HCT116 (cell line): ENCODE measurements at regions not wholly inside any gene's neighbourhood (a gene's known extent, or its start where the extent isn't known, plus 50 kb on each side); places are given as distances from the start of the nearest gene placed in this dataset.

ENCODE experiments used
- ATAC-seq: fragments of 200-7000 bp; cut with Tn5 transposase; 2 replicates; pipeline ENCODE4 v1.9.1; 2020; ENCODE audit warnings: mild to moderate bottlenecking, moderate library complexity
- BruUV-seq: library from RNA; stranded (reverse); fragments of 400-500 nt; replicated peaks from 2 replicates; lab custom pipeline; 2021; lab: Mats Ljungman, UMichigan
- CTCF ChIA-PET: fragments of 300-600 bp; sonication (Branson Sonifier 250); formaldehyde crosslinking; loops from one replicate; lab custom pipeline; 2021; ENCODE audit warnings: antibody characterized with exemption; lab: Charles Lee
- POLR2A ChIA-PET: fragments of 300-600, 350-600 bp; sonication (Branson Sonifier 250); formaldehyde crosslinking; loops from one replicate; lab custom pipeline; 2021; ENCODE audit warnings: antibody characterized with exemption; lab: Charles Lee
- RAD21 ChIA-PET, 2 experiments: fragments of 300-600 bp; sonication (Branson Sonifier 250); formaldehyde crosslinking; loops; one replicate each; lab custom pipeline; 2023; ENCODE audit warnings: low total read pairs in 2 of 2; ENCODE audit not compliant: uncharacterized antibody in 2 of 2, unreplicated experiment in 2 of 2, low non-redundant PET in 1 of 2; lab: Charles Lee
- DNase-seq: peaks from one replicate; pipeline ENCODE4 v3.0.0-alpha.2; 2010; ENCODE audit warnings: low read depth, low spot score
- H2AFZ ChIP-seq: fragments of 200-600 bp; shearing (Covaris generic), sonication (generic); 2 replicates; pipeline ENCODE4 v1.6.1; 2017; ENCODE audit warnings: low read depth, mixed run types, mixed read lengths, antibody characterized with exemption, low read length; ENCODE audit not compliant: poor library complexity, severe bottlenecking
- H3K27ac ChIP-seq: 2 replicates; pipeline ENCODE4 v1.5.1; 2012; ENCODE audit warnings: low read depth, low read length
- H3K27me3 ChIP-seq: fragments of 200-600 bp; sonication (generic); 2 replicates; pipeline ENCODE4 v1.6.1; 2016; ENCODE audit warnings: mixed run types, low read length, mixed read lengths; ENCODE audit not compliant: insufficient read depth
- H3K36me3 ChIP-seq, 2 experiments: fragments of 200-500 bp in 1 of 2; fragments of 200-600 bp in 1 of 2; sonication (Bioruptor generic) in 1 of 2; sonication (generic) in 1 of 2; 2 replicates each; pipeline versions ENCODE4 v1.5.1 to v1.6.1; 2014 to 2016; ENCODE audit warnings: low read length in 2 of 2, inconsistent platforms in 1 of 2, mixed read lengths in 1 of 2, mixed run types in 1 of 2; ENCODE audit not compliant: insufficient read depth in 2 of 2, control insufficient read depth in 1 of 2
- H3K4me1 ChIP-seq, 2 experiments: fragments of 200-600 bp in 1 of 2; sonication (generic) in 1 of 2; 2 replicates each; pipeline versions ENCODE4 v1.5.1 to v1.6.1; 2012 to 2017; ENCODE audit warnings: low read length in 2 of 2, inconsistent platforms in 1 of 2, mild to moderate bottlenecking in 1 of 2, mixed read lengths in 1 of 2, mixed run types in 1 of 2, moderate library complexity in 1 of 2; ENCODE audit not compliant: insufficient read depth in 2 of 2, control insufficient read depth in 1 of 2
- H3K4me2 ChIP-seq: fragments of 200-600 bp; sonication (generic); 2 replicates; pipeline ENCODE4 v1.6.1; 2017; ENCODE audit warnings: mixed run types, low read length, mixed read lengths
- H3K4me3 ChIP-seq, 2 experiments: fragments of 200-600 bp in 1 of 2; sonication (generic) in 1 of 2; replicated peaks in 1 of 2; 2 replicates each; pipeline ENCODE4 v1.5.1; 2011 to 2016; ENCODE audit warnings: low read length in 2 of 2, control low read depth in 1 of 2, low read depth in 1 of 2, mild to moderate bottlenecking in 1 of 2, mixed read lengths in 1 of 2, mixed run types in 1 of 2
- H3K79me2 ChIP-seq: fragments of 200-600 bp; sonication (generic); 2 replicates; pipeline ENCODE4 v1.6.1; 2017; ENCODE audit warnings: mild to moderate bottlenecking, mixed run types, low read length, moderate library complexity, mixed read lengths; ENCODE audit not compliant: insufficient read depth
- H3K9ac ChIP-seq: fragments of 200-600 bp; sonication (generic); 2 replicates; pipeline ENCODE4 v1.6.1; 2016; ENCODE audit warnings: low read length, mixed read lengths
- H3K9me2 ChIP-seq: fragments of 200-600 bp; sonication (generic), shearing (Covaris generic); 2 replicates; pipeline ENCODE4 v1.6.1; 2017; ENCODE audit warnings: mixed run types, mild to moderate bottlenecking, moderate library complexity; ENCODE audit not compliant: insufficient read depth
- H3K9me3 ChIP-seq, 2 experiments: fragments of 200-500 bp in 1 of 2; fragments of 200-600 bp in 1 of 2; sonication (Bioruptor generic) in 1 of 2; sonication (generic) in 1 of 2; 2 replicates each; pipeline ENCODE4 v1.6.1; 2014 to 2017; ENCODE audit warnings: low read length in 2 of 2, mixed read lengths in 2 of 2, inconsistent platforms in 1 of 2, low read depth in 1 of 2, mild to moderate bottlenecking in 1 of 2, mixed run types in 1 of 2, moderate library complexity in 1 of 2; ENCODE audit not compliant: control insufficient read depth in 1 of 2, insufficient read depth in 1 of 2
- H4K20me1 ChIP-seq: fragments of 200-600 bp; sonication (generic), shearing (Covaris generic); 2 replicates; pipeline ENCODE4 v1.6.1; 2017; ENCODE audit warnings: mixed run types, mild to moderate bottlenecking, moderate library complexity; ENCODE audit not compliant: insufficient read depth
- EZH2 ChIP-seq: fragments of 200-600 bp; sonication (generic); IDR thresholded peaks from 2 replicates; pipeline ENCODE4 v1.6.1; 2017; ENCODE audit warnings: antibody characterized with exemption, mixed run types
- FOSL1 ChIP-seq: IDR thresholded peaks from 2 replicates; pipeline ENCODE4 v1.6.1; 2012; ENCODE audit warnings: low read depth
- MAX ChIP-seq: IDR thresholded peaks from 2 replicates; pipeline ENCODE4 v1.6.1; 2012
- RAD21 ChIP-seq: IDR thresholded peaks from 2 replicates; pipeline ENCODE4 v1.6.1; 2012; ENCODE audit warnings: low read depth, mild to moderate bottlenecking
- REST ChIP-seq: IDR thresholded peaks from 2 replicates; pipeline ENCODE4 v1.6.1; 2012; ENCODE audit warnings: low read depth
- SP1 ChIP-seq: IDR thresholded peaks from 2 replicates; pipeline ENCODE4 v1.6.1; 2012; ENCODE audit warnings: low read depth
- SRF ChIP-seq: IDR thresholded peaks from 2 replicates; pipeline ENCODE4 v1.6.1; 2012; ENCODE audit warnings: low read depth
- ZNF274 ChIP-seq: fragments of 200-500 bp; sonication (Bioruptor generic); IDR thresholded peaks from 2 replicates; pipeline ENCODE4 v1.6.1; 2014; ENCODE audit warnings: mild to moderate bottlenecking, low read depth, low read length, inconsistent platforms
- intact Hi-C: fragments of 100-400 bp; cut with micrococcal nuclease; formaldehyde crosslinking; loops from 2 replicates; pipeline ENCODE4 v1.10.0; 2022

GRCh38 chr15:39095218-39095879 is 485.5 kb upstream of the THBS1 start:
- Histone ChIP-seq H3K9me3 (no peaks in the 10 kb centered on the region), H3K79me2 (no peaks in the 10 kb centered on the region), H3K9ac (no peak overlapping the region), H3K9me2 (no peaks in the 10 kb centered on the region), H3K36me3 (no peaks in the 10 kb centered on the region), H3K4me2 (no peak overlapping the region), H4K20me1 (no peaks in the 10 kb centered on the region), H2AFZ (no peak overlapping the region), H3K4me1 (no peaks in the 10 kb centered on the region), H3K27me3 (no peaks in the 10 kb centered on the region), H3K27ac (no peak overlapping the region), H3K4me3 (no peak overlapping the region)
- no peak for TF ChIP-seq EZH2
- TF ChIP-seq REST = no peak
- no peak for TF ChIP-seq SRF
- TF ChIP-seq SP1 = no peak
- TF ChIP-seq RAD21 = no peak
- BruUV-seq = no TSS peak
- no peak for ATAC-seq
- intact Hi-C loops = no loop called here
- no peak for DNase-seq
- POLR2A ChIA-PET = no interaction called here
- RAD21 ChIA-PET = no interaction called here
- CTCF ChIA-PET = no interaction called here

DNA sequence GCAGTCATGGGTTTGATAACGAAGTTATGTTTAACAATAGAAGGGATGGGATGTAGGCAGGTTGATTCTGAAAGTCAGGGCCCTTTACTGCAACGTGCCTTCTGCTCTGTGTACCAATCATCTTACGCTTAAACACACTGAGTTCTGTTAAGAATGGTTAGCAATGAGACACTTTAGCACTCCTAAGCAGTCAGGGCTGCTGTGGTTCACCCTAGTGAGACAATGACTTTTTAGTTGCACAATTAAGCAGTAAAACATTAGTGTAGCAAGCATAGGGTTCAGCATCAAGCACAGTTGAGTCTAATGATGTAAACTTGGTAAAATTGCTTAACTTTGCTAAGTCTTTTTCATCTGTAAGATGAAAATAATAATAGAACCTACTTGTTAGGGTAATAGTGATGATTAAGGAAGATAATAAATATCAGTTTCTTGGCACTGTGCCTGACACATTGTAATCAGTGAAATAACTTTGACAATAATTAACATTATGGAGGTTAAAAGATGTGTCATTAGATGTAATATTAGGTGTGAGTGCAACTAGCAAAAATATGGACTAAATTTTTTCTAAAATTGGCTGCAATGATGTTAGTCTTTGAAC is 484.2 kb upstream of the THBS1 start:
- no TSS peak for BruUV-seq
- no peak for ATAC-seq
- Histone ChIP-seq H3K9ac (no peak overlapping the region), H3K4me1 (no peaks in the 10 kb centered on the region), H3K36me3 (no peaks in the 10 kb centered on the region), H3K9me3 (no peaks in the 10 kb centered on the region), H3K4me3 (no peak overlapping the region), H3K27ac (no peak overlapping the region)
- RAD21 ChIA-PET = no interaction called here
- CTCF ChIA-PET = no interaction called here
- TF ChIP-seq FOSL1 = no peak
- no peak for TF ChIP-seq MAX
- no peak for TF ChIP-seq ZNF274
- TF ChIP-seq, all 23 proteins: peak for 0
- intact Hi-C loops = no loop called here
- no peak overlapping the region for H2AFZ ChIP-seq
- no peaks in the 10 kb centered on the region for H3K27me3 ChIP-seq
- H3K9me2 ChIP-seq = no peaks in the 10 kb centered on the region
- no peak for DNase-seq
- no peak overlapping the region for H3K4me2 ChIP-seq
- H3K79me2 ChIP-seq = no peaks in the 10 kb centered on the region
- POLR2A ChIA-PET = no interaction called here
- no peaks in the 10 kb centered on the region for H4K20me1 ChIP-seq
